Lower lobe of right lung (tissue), 2 donors: ENCODE measurements at regions not wholly inside any gene's neighbourhood (a gene's known extent, or its start where the extent isn't known, plus 50 kb on each side); places are given as distances from the start of the nearest gene placed in this dataset.
"Not testable (repeated sequence)": the region's sequence is repeated elsewhere in the genome, so short reads cannot be mapped to it uniquely, and the experiment has no call there.

ENCODE experiments used
- ATAC-seq, 2 donors: fragments of 200-7000 bp; cut with Tn5 transposase; one replicate each; pipeline ENCODE4 v1.9.1; 2020 to 2022; ENCODE audit warnings: mild to moderate bottlenecking in 2 of 2, moderate library complexity in 2 of 2
- DNase-seq: peaks from one replicate; pipeline ENCODE4 v3.0.0-alpha.2; 2020
- H3K27ac ChIP-seq: fragments of 200-600 bp; one replicate; pipeline ENCODE4 v1.8.0; 2022
- H3K27me3 ChIP-seq: fragments of 200-600 bp; one replicate; pipeline ENCODE4 v1.8.0; 2022; ENCODE audit warnings: low read depth
- H3K36me3 ChIP-seq: fragments of 200-600 bp; one replicate; pipeline ENCODE4 v1.8.0; 2022; ENCODE audit warnings: mild to moderate bottlenecking
- H3K4me1 ChIP-seq: fragments of 200-600 bp; one replicate; pipeline ENCODE4 v1.8.0; 2022
- H3K4me3 ChIP-seq: fragments of 200-600 bp; one replicate; pipeline ENCODE4 v1.8.0; 2022; ENCODE audit warnings: mild to moderate bottlenecking
- H3K9me3 ChIP-seq: fragments of 200-600 bp; one replicate; pipeline ENCODE4 v1.8.0; 2022
- intact Hi-C: fragments of 100-400 bp; cut with DNase I; formaldehyde crosslinking; loops from one replicate; pipeline ENCODE4 v1.11.0; 2022
- TF ChIP-seq, protein P1 (sequence below): fragments of 200-600 bp; IDR thresholded peaks from one replicate; pipeline ENCODE4 v1.8.0; 2022; ENCODE audit warnings: antibody characterized with exemption, mild to moderate bottlenecking
- donor health status: DM: no; HTN: yes; CAD: no; lungs with severe emphysema.

DNA sequence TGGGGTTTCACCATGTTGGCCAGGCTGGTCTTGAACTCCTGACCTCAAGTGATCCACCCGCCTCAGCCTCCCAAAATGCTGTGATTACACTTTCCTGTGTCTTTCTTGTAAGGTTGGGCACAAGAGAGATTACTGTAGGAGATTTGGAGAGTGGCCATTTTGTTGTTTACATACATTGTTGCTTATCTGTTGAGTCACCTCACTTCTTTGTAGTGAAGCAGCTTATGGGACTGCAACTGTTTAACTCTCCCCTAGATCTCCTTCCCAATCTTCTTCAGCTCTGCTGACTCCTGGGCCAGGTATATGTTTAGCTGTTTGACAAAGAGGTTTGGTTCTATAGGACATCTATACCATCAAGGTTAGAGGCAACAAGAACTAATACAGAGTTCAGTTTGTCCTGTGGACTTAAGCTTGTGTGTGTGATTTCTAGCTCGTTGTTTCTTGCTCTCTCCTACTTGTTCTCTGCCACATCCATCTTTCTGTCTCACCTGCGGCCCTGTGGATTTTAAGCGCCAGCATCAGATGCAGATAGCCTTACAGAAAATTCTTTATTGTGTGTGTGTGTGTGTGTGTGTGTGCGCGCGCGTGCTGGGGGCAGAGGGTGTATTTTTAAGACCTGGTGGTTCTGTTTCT, 95.4 kb downstream of the HAUS1 start:
- Histone ChIP-seq H3K27ac (no peak overlapping the region), H3K36me3 (peaks cover 7% of the 10 kb centered on the region), H3K27me3 (no peaks in the 10 kb centered on the region), H3K4me1 (peaks cover 9% of the 10 kb centered on the region), H3K9me3 (no peaks in the 10 kb centered on the region), H3K4me3 (no peak overlapping the region)
- ATAC-seq = peak in 1 of 2 donors; percentile 65
- no peak for DNase-seq
- TF ChIP-seq, protein P1, sequence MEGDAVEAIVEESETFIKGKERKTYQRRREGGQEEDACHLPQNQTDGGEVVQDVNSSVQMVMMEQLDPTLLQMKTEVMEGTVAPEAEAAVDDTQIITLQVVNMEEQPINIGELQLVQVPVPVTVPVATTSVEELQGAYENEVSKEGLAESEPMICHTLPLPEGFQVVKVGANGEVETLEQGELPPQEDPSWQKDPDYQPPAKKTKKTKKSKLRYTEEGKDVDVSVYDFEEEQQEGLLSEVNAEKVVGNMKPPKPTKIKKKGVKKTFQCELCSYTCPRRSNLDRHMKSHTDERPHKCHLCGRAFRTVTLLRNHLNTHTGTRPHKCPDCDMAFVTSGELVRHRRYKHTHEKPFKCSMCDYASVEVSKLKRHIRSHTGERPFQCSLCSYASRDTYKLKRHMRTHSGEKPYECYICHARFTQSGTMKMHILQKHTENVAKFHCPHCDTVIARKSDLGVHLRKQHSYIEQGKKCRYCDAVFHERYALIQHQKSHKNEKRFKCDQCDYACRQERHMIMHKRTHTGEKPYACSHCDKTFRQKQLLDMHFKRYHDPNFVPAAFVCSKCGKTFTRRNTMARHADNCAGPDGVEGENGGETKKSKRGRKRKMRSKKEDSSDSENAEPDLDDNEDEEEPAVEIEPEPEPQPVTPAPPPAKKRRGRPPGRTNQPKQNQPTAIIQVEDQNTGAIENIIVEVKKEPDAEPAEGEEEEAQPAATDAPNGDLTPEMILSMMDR = no peak
- intact Hi-C loops = no loop called here

DNA sequence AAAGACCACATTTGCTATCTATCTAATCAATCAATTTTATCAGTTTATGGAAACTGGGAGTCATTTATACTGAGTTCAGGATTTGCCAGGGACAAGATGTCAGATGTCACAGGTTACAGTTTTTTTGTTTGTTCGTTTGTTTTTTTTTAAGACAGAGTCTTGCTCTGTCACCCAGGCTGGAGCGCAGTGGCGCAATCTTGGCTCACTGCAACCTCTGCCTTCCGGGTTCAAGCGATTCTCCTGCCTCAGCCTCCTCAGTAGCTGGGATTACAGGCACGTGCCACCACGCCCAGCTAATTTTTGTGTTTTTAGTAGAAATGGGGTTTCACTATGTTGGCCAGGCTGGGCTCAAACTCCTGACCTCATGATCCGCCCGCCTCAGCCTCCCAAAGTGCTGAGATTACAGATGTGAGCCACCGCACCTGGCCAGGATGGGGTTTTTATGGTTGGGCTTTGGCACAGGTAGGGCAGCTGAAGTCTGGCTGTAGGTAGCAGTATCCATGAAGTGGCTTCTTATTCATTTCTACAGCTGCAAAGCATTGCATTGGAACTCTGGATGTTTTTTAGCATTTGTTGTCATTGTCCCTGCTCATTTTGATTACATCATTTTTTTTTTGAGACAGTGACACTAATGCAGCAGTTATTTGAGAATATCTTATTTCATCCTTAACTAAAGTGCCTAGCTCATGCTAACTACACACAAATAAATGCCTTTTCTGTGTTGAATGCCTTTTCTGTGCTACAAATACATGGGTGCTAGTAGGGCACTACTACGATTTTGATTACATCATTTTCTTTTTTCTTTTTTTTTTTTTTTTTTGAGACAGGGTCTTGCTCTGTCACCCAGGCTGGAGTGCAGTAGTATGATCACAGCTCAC, 96.2 kb downstream of the HAUS1 start:
- ATAC-seq, H3K27me3 ChIP-seq, DNase-seq: not testable (repeated sequence)

DNA sequence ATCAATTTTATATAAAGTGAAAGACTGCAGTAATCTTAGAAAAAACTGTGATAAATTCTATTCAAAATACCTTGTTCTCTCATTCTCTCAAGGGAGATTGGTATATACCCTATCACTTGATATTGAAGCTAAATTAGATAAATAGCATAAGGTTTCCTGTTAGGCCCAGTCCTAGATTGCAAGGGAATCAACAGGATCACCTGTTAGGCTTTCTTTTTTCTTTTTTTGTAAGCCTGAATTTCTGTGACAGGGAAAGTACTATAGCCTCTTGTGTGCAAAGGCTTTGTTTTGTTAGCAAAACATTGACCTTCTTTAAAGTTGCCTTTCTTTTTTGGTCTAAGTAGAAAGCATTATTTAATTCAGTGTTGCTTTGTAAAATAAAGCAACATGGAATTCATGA, 100.0 kb downstream of the HAUS1 start:
- TF ChIP-seq, protein P1 = no peak
- no peak overlapping the region for H3K4me3 ChIP-seq
- H3K9me3 ChIP-seq = no peaks in the 10 kb centered on the region
- H3K4me1 ChIP-seq = peaks cover 9% of the 10 kb centered on the region
- no peak overlapping the region for H3K27ac ChIP-seq
- no peaks in the 10 kb centered on the region for H3K36me3 ChIP-seq
- DNase-seq (no peak), ATAC-seq (no peak)
- no peaks in the 10 kb centered on the region for H3K27me3 ChIP-seq
- intact Hi-C loops = no loop called here

More for the DNA sequence above, 96.2 kb downstream of the HAUS1 start:
- H3K4me3 ChIP-seq, H3K4me1 ChIP-seq, H3K36me3 ChIP-seq, H3K9me3 ChIP-seq, intact Hi-C loops, H3K27ac ChIP-seq: not testable (repeated sequence)

DNA sequence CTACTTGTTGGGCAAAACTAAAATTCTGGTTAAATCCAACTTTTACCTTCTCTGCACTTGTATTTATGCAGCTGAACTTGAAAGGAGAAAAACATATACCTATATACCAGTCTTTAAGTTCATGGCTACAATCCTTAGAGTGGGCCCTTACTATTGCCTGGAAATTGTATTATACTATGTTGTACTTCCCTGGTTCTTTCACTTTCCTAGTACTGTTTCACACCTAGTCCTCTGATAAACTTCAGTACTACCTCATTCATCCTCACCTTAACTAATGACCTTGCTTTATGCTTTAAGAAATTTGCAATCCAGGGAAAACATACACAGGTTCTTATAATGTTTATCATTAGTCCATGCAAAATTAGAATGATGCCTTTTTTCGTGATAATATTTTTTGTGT, 103.8 kb downstream of the HAUS1 start:
- TF ChIP-seq, protein P1 = no peak
- H3K4me1 ChIP-seq = peaks cover 14% of the 10 kb centered on the region
- ATAC-seq (no peak), DNase-seq (no peak)
- no peak overlapping the region for H3K4me3 ChIP-seq
- H3K27ac ChIP-seq = no peak overlapping the region
- H3K36me3 ChIP-seq = no peaks in the 10 kb centered on the region
- intact Hi-C loops = no loop called here
- no peaks in the 10 kb centered on the region for H3K9me3 ChIP-seq
- H3K27me3 ChIP-seq = no peaks in the 10 kb centered on the region

DNA sequence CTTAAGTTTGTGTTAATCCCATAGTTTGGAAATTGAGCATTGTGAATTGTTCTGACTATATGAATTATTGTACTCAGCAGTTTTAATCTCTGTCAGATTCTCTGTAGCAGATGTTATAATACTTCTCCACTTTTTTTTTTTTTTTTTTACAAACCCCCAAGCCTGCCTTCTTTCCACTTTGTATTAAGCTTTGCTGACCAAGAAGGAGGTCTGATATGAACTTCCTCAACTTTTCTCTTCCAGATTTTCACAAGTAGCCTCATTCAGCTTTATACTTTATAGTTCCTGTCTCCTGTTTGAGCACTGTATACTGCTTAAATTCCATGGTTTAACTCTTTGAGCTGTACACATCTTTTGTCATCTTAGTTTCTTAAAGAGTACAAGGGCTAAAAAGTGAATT, 105.0 kb downstream of the HAUS1 start:
- ATAC-seq = no peak

More for the DNA sequence above, 105.0 kb downstream of the HAUS1 start:
- intact Hi-C loops = no loop called here
- peaks cover 14% of the 10 kb centered on the region for H3K4me1 ChIP-seq
- H3K36me3 ChIP-seq = no peaks in the 10 kb centered on the region
- H3K4me3 ChIP-seq = no peak overlapping the region
- H3K27me3 ChIP-seq = no peaks in the 10 kb centered on the region
- no peak for DNase-seq
- H3K9me3 ChIP-seq = no peaks in the 10 kb centered on the region
- H3K27ac ChIP-seq = no peak overlapping the region
- TF ChIP-seq, protein P1 = no peak
